Natural killer cell treated with Interleukin-12 subunit alpha and Interleukin-12 subunit beta and Interleukin-15 and Interleukin-18, amount 100 ng/mL, for 72 hours (primary cell): ENCODE measurements at regions not wholly inside any gene's neighbourhood (a gene's known extent, or its start where the extent isn't known, plus 50 kb on each side); places are given as distances from the start of the nearest gene placed in this dataset.

ENCODE experiments used
- ATAC-seq, 2 donors: fragments of 150-1000 bp; cut with Tn5 transposase in 1 of 2; sonication (Bioruptor Pico), chemical (Tn5 transposase) in 1 of 2; 2 replicates each; pipeline ENCODE4 v1.10.0; 2021
- DNase-seq: peaks from one replicate; pipeline ENCODE4 v3.0.0; 2022; ENCODE audit warnings: low spot score
- H3K27ac Mint-ChIP-seq, 2 donors: 1 replicate in 1 of 2; 2 replicates in 1 of 2; pipeline ENCODE4 v1.8.0; 2022; ENCODE audit warnings: mixed read lengths in 2 of 2, mild to moderate bottlenecking in 1 of 2, moderate library complexity in 1 of 2
- H3K27me3 Mint-ChIP-seq, 2 donors: 1 replicate in 1 of 2; 2 replicates in 1 of 2; pipeline ENCODE4 v1.8.0; 2022; ENCODE audit warnings: mixed read lengths in 2 of 2
- H3K36me3 Mint-ChIP-seq: one replicate; pipeline ENCODE4 v1.8.0; 2022; ENCODE audit warnings: mixed read lengths
- H3K4me1 Mint-ChIP-seq, 2 donors: 1 replicate in 1 of 2; 2 replicates in 1 of 2; pipeline ENCODE4 v1.8.0; 2022; ENCODE audit warnings: low read depth in 2 of 2, mixed read lengths in 2 of 2, mild to moderate bottlenecking in 1 of 2
- H3K4me3 Mint-ChIP-seq: one replicate; pipeline ENCODE4 v1.8.0; 2022; ENCODE audit warnings: mixed read lengths
- H3K9me3 Mint-ChIP-seq: 2 replicates; pipeline ENCODE4 v1.8.0; 2022; ENCODE audit warnings: mixed read lengths

DNA sequence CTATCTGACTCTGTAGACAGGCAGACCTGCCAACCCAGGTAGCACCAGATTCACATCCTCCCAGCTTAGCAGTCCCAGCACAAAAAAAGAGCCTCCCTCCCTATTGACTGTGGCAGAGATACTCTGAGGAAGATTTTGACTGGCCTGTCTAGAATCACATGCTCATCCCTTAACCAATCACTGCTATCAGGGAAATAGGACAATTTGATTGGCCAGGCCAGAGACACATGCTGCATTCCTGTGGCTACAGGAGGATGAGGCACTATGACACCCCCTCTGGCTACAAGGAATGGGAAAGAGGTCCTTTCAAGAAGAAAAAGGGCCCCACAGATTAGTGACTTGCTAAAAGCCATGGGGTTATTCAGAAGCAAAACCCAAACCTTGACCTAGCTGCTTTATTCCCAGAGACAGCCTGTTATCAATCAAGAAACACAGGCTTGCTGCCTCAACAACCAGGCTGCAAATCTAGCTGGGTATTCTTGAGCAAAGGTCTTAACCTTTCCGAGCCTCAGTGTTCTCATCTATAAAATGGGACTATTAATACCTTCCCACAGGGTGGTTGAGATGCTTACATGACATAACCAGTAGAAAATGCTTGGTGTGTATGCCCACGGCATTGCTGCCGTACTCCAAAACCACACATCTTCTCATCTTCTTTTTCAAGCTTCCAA is 147.6 kb downstream of the BCOR start:
- Mint-ChIP-seq H3K4me3 (no peak overlapping the region), H3K4me1 (peaks cover 0 to 3% of the 10 kb centered on the region in 2 donors), H3K27ac (no peak overlapping the region), H3K9me3 (no peaks in the 10 kb centered on the region), H3K27me3 (peaks cover 0 to 7% of the 10 kb centered on the region in 2 donors), H3K36me3 (no peaks in the 10 kb centered on the region)
- ATAC-seq (no peak), DNase-seq (no peak)

- DNase-seq (no peak), ATAC-seq (no peak)
- H3K4me3 Mint-ChIP-seq: no peak overlapping the region
- H3K4me1 Mint-ChIP-seq: peaks cover 0 to 6% of the 10 kb centered on the region in 2 donors
- H3K27ac Mint-ChIP-seq: no peak overlapping the region
- peaks cover 0 to 9% of the 10 kb centered on the region in 2 donors for H3K27me3 Mint-ChIP-seq
- H3K36me3 Mint-ChIP-seq: no peaks in the 10 kb centered on the region
- no peaks in the 10 kb centered on the region for H3K9me3 Mint-ChIP-seq
Observed at GRCh38 chrX:39952989-39953388, 144.8 kb downstream of the BCOR start.

GRCh38 chrX:39953879-39954278 is 143.9 kb downstream of the BCOR start:
- Mint-ChIP-seq H3K4me3 (no peak overlapping the region), H3K27me3 (peaks cover 0 to 12% of the 10 kb centered on the region in 2 donors), H3K9me3 (no peaks in the 10 kb centered on the region), H3K4me1 (peaks cover 0 to 6% of the 10 kb centered on the region in 2 donors), H3K27ac (no peak overlapping the region), H3K36me3 (no peaks in the 10 kb centered on the region)
- ATAC-seq: no peak
- DNase-seq: no peak

DNA sequence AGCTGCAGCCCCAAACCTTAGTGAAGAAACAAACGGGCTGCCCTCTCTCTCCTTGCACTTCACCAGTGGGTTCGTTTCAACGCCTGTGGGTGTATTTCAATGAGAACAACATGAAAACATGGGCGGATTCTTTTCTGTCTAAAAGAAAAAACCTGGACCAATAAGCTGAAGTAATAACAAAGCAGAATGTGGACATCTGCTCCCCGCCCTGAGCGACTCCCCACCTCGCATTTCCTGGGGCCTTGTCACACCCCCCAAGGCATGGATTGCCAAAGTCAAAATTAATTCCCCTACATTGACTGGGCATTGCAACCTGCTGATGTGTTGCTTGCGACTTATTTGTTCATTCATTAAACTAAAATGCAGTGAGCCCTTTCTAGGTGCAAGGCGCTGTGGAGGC is 142.9 kb downstream of the BCOR start:
- Mint-ChIP-seq H3K36me3 (no peaks in the 10 kb centered on the region), H3K27ac (peak overlapping the region in 1 of 2 donors; percentile 69), H3K4me3 (no peak overlapping the region), H3K27me3 (peaks cover 0 to 14% of the 10 kb centered on the region in 2 donors), H3K4me1 (peaks cover 0 to 6% of the 10 kb centered on the region in 2 donors), H3K9me3 (no peaks in the 10 kb centered on the region)
- DNase-seq (no peak), ATAC-seq (no peak)

- H3K4me1 Mint-ChIP-seq: peaks cover 0 to 6% of the 10 kb centered on the region in 2 donors
- ATAC-seq: no peak
- H3K27me3 Mint-ChIP-seq: peaks cover 0 to 18% of the 10 kb centered on the region in 2 donors
- DNase-seq: no peak
- no peaks in the 10 kb centered on the region for H3K36me3 Mint-ChIP-seq
- peak overlapping the region in 1 of 2 donors; percentile 69 for H3K27ac Mint-ChIP-seq
- H3K9me3 Mint-ChIP-seq: no peaks in the 10 kb centered on the region
- H3K4me3 Mint-ChIP-seq: no peak overlapping the region
Observed at GRCh38 chrX:39955625-39956024, 142.1 kb downstream of the BCOR start.

- no peak overlapping the region for H3K4me3 Mint-ChIP-seq
- peaks cover 0 to 24% of the 10 kb centered on the region in 2 donors for H3K27me3 Mint-ChIP-seq
- no peak overlapping the region for H3K27ac Mint-ChIP-seq
- DNase-seq: no peak
- H3K9me3 Mint-ChIP-seq: no peaks in the 10 kb centered on the region
- ATAC-seq: no peak
- H3K36me3 Mint-ChIP-seq: no peaks in the 10 kb centered on the region
- peaks cover 0 to 6% of the 10 kb centered on the region in 2 donors for H3K4me1 Mint-ChIP-seq
Observed at GRCh38 chrX:39956803-39957394, 140.9 kb downstream of the BCOR start.

DNA sequence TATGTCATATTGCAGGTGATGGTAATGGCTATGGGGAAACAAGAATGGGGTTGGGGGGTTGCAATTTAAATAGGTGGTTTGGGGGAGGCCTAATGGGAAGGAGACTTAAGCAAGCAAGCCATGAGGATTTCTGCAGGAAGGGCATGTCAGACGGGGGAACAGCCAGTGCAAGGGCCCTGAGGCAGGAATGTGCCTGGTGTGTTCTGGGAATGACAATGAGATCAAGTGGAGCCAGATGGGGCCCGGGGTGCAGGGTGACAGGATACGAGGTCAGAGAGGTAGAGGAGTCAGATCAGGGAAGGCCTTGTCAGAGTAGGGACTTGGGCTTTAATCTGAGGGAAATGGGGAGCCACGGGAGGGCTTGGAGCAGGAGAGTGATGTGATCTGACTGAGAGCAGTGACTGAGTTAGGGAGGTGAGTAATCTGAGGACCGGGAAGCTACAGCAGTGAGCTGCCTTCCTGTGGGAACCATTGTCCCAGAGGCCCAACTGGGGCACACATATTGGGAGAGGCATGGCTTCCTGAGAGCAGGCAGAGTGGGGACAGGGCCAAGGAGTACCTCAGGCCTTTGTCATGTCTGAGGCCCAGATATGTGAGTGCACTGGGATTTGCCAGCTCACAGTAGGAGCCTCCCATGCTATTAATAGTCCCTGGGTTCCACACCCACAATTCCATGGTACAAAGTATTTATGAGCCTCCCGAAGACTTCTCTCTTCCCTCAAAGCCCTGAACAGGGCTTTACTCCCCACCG is 139.8 kb downstream of the BCOR start:
- peaks cover 0 to 29% of the 10 kb centered on the region in 2 donors for H3K27me3 Mint-ChIP-seq
- H3K36me3 Mint-ChIP-seq: no peaks in the 10 kb centered on the region
- ATAC-seq: no peak

DNA sequence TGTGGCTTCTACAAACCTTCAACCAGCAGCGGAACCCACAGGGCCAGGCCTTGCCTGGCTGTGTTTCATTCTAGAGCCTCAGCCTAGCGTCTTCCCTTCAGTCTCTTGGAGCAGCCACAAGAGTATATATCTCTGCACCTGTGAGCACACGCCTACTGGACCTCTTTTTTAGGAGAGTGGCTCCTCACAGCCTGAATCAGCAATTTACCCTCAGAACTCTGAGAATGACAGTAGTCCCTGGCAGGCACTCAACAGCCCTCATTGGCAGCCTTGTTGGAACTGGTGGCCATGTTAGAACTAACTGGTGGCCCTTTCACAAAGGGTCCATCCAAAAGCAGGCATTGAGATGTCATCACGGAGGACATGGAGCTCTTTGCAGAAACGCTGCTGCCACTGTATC is 138.9 kb downstream of the BCOR start:
- H3K27ac Mint-ChIP-seq: no peak overlapping the region
- H3K4me3 Mint-ChIP-seq: no peak overlapping the region
- DNase-seq (no peak), ATAC-seq (peak in 1 of 2 donors; percentile 17)
- peaks cover 0 to 29% of the 10 kb centered on the region in 2 donors for H3K27me3 Mint-ChIP-seq
- H3K36me3 Mint-ChIP-seq: no peaks in the 10 kb centered on the region
- H3K4me1 Mint-ChIP-seq: peaks cover 0 to 6% of the 10 kb centered on the region in 2 donors
- no peaks in the 10 kb centered on the region for H3K9me3 Mint-ChIP-seq

More for the DNA sequence above, 139.8 kb downstream of the BCOR start:
- no peak overlapping the region for H3K27ac Mint-ChIP-seq
- no peak for DNase-seq
- H3K4me1 Mint-ChIP-seq: peaks cover 0 to 6% of the 10 kb centered on the region in 2 donors
- no peak overlapping the region for H3K4me3 Mint-ChIP-seq
- H3K9me3 Mint-ChIP-seq: no peaks in the 10 kb centered on the region

DNA sequence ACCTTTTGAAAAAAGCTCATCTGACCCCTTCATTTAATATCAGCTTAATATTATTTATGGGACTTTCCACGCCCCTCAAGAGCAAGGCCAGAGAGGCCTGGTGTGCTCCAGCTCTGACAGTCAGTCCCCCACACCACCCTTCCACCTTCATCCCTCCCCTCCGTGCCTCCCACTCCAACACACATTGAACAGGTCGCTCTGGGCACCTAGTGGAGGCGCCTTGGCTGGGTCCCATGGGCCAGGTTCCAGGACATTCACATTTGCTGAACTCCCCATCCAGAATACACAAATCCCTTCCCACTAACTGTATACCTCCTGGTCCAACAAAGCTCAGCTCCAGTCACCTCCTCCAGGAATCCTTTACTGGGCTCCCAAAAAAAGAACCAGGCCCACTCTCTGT is 137.5 kb downstream of the BCOR start:
- Mint-ChIP-seq H3K9me3 (no peaks in the 10 kb centered on the region), H3K27ac (no peak overlapping the region), H3K4me1 (peaks cover 0 to 2% of the 10 kb centered on the region in 2 donors), H3K4me3 (no peak overlapping the region), H3K36me3 (no peaks in the 10 kb centered on the region), H3K27me3 (peaks cover 0 to 34% of the 10 kb centered on the region in 2 donors)
- ATAC-seq: no peak
- DNase-seq: no peak

DNA sequence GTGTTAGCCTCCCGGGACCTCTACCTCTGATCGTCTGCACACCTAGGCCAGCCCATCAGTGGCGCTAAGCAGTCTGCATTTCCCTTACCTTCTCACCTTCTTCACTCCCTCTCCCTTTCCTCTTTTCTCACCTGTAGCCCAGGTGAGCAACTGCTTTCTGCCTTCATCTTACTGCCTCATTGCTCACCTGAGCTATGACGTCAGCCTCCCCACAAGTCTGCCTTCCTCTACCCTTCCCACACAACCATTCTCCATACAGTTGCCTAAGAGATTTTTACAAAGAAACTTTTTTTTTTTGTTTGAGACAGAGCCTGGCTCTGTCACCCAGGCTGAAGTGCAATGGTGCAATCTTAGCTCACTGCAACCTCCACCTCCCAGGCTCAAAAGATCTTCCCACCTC is 136.3 kb downstream of the BCOR start:
- no peak for ATAC-seq
- no peaks in the 10 kb centered on the region for H3K36me3 Mint-ChIP-seq
- H3K4me1 Mint-ChIP-seq: no peaks in the 10 kb centered on the region
- H3K27ac Mint-ChIP-seq: no peak overlapping the region
- no peak for DNase-seq
- no peaks in the 10 kb centered on the region for H3K9me3 Mint-ChIP-seq
- no peak overlapping the region for H3K4me3 Mint-ChIP-seq
- H3K27me3 Mint-ChIP-seq: peaks cover 0 to 38% of the 10 kb centered on the region in 2 donors

DNA sequence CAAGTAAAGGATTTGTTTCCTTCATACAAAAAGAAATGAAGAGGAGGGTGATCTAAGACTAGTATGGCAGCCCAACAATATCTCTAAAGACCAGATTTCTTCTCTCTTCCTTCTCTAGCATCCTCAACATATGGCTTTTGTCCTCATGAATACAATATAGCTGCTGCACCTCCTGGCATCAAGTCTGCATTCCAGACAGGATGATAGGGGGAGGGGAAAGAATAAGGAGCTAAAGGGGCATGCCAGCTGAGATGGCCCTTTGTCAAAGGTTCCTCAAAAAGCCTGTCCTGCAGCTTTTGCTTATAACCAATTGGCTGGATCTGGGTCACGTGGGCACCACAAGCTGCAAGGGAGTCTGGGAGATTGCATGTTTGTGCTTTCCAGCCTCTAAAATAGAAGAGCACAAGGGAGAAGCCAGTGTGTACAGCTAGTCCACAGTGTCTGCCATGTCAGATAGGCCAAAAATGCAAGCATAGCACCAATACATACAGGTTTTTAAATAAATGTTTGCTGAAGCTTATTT is 132.6 kb downstream of the BCOR start:
- Mint-ChIP-seq H3K4me3 (no peak overlapping the region), H3K9me3 (no peaks in the 10 kb centered on the region), H3K36me3 (no peaks in the 10 kb centered on the region), H3K27ac (no peak overlapping the region), H3K27me3 (peaks cover 0 to 34% of the 10 kb centered on the region in 2 donors), H3K4me1 (peaks cover 0 to 4% of the 10 kb centered on the region in 2 donors)
- no peak for DNase-seq
- ATAC-seq: no peak

- Mint-ChIP-seq H3K27ac (no peak overlapping the region), H3K27me3 (peaks cover 0 to 33% of the 10 kb centered on the region in 2 donors), H3K4me1 (peaks cover 0 to 4% of the 10 kb centered on the region in 2 donors), H3K9me3 (peaks cover 2% of the 10 kb centered on the region), H3K4me3 (no peak overlapping the region), H3K36me3 (peaks cover 3% of the 10 kb centered on the region)
- ATAC-seq: no peak
- DNase-seq: no peak
Observed at GRCh38 chrX:39966176-39966575, 131.6 kb downstream of the BCOR start.

- H3K4me1 Mint-ChIP-seq: peaks cover 0 to 4% of the 10 kb centered on the region in 2 donors
- H3K9me3 Mint-ChIP-seq: peaks cover 3% of the 10 kb centered on the region
- peaks cover 0 to 28% of the 10 kb centered on the region in 2 donors for H3K27me3 Mint-ChIP-seq
- no peak overlapping the region for H3K4me3 Mint-ChIP-seq
- H3K27ac Mint-ChIP-seq: no peak overlapping the region
- peaks cover 5% of the 10 kb centered on the region for H3K36me3 Mint-ChIP-seq
- ATAC-seq (peak in 1 of 2 donors; percentile 43), DNase-seq (no peak)
Observed at GRCh38 chrX:39967348-39967747, 130.4 kb downstream of the BCOR start.
